ENCODE measurements at regions not wholly inside any gene's neighbourhood (a gene's known extent, or its start where the extent isn't known, plus 50 kb on each side); places are given as distances from the start of the nearest gene placed in this dataset.
"Not testable (repeated sequence)": the region's sequence is repeated elsewhere in the genome, so short reads cannot be mapped to it uniquely, and the experiment has no call there.

DNA sequence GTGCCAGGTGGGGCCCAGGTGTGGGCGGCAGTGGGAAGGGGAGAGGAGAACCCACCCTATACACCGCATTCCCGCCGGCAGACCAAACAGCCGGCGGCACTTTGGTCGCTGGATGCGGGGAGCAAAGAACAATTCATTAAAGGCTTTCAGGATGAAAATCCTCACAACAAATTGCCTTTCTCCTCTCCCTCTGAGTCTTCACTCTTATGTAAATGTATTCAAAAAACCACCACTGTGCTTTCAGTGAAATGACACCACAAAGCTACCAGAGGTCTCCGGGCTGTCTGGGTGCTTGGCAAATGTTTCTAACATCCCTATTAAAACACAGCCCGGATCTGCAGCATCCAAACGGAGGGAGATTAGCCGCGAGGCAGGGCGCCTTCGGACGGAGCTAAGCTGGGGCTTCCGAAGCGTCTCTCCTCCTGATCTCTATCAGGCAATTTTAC lies 171.8 kb upstream of the TBL1X start:
- no peak overlapping the region for H3K4me3 Mint-ChIP-seq (ENCODE audit: low read depth, unreplicated experiment)
- CTCF ChIA-PET, result no interaction called here
- no peaks in the 10 kb centered on the region for H3K27me3 Mint-ChIP-seq (ENCODE audit: unreplicated experiment)
- H3K27ac Mint-ChIP-seq (ENCODE audit: unreplicated experiment), result no peak overlapping the region
- TF ChIP-seq, protein P1, sequence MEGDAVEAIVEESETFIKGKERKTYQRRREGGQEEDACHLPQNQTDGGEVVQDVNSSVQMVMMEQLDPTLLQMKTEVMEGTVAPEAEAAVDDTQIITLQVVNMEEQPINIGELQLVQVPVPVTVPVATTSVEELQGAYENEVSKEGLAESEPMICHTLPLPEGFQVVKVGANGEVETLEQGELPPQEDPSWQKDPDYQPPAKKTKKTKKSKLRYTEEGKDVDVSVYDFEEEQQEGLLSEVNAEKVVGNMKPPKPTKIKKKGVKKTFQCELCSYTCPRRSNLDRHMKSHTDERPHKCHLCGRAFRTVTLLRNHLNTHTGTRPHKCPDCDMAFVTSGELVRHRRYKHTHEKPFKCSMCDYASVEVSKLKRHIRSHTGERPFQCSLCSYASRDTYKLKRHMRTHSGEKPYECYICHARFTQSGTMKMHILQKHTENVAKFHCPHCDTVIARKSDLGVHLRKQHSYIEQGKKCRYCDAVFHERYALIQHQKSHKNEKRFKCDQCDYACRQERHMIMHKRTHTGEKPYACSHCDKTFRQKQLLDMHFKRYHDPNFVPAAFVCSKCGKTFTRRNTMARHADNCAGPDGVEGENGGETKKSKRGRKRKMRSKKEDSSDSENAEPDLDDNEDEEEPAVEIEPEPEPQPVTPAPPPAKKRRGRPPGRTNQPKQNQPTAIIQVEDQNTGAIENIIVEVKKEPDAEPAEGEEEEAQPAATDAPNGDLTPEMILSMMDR (IDR thresholded peaks at IDR 0.05; ENCODE audit: unreplicated experiment), result no peak
- intact Hi-C loops (cut with micrococcal nuclease; ENCODE audit: unreplicated experiment), result no loop called here
- H3K4me1 Mint-ChIP-seq (ENCODE audit: low read depth, unreplicated experiment), result no peaks in the 10 kb centered on the region
- no peak for DNase-seq
- no peaks in the 10 kb centered on the region for H3K9me3 Mint-ChIP-seq (ENCODE audit: low read depth, unreplicated experiment)
- BruUV-seq (replicated peaks), result no TSS peak
- H3K36me3 Mint-ChIP-seq (ENCODE audit: insufficient read depth, unreplicated experiment), result no peaks in the 10 kb centered on the region

- Mint-ChIP-seq H3K9me3 (ENCODE audit: low read depth, unreplicated experiment) (no peaks in the 10 kb centered on the region), H3K27me3 (ENCODE audit: unreplicated experiment) (no peaks in the 10 kb centered on the region), H3K36me3 (ENCODE audit: insufficient read depth, unreplicated experiment) (no peaks in the 10 kb centered on the region), H3K4me1 (ENCODE audit: low read depth, unreplicated experiment) (no peaks in the 10 kb centered on the region), H3K27ac (ENCODE audit: unreplicated experiment) (no peak overlapping the region), H3K4me3 (ENCODE audit: low read depth, unreplicated experiment) (no peak overlapping the region)
- BruUV-seq (replicated peaks), result no TSS peak
- intact Hi-C loops (cut with micrococcal nuclease; ENCODE audit: unreplicated experiment), result no loop called here
- TF ChIP-seq, protein P1 (IDR thresholded peaks at IDR 0.05; ENCODE audit: unreplicated experiment), result no peak
- no peak for DNase-seq
- CTCF ChIA-PET, result no interaction called here
These were observed 171.0 kb upstream of the TBL1X start for GRCh38 chrX:9293903-9294302.

GRCh38 chrX:9295551-9295950 lies 169.3 kb upstream of the TBL1X start:
- TF ChIP-seq, protein P1 (IDR thresholded peaks at IDR 0.05; ENCODE audit: unreplicated experiment), result no peak
- no peaks in the 10 kb centered on the region for H3K4me1 Mint-ChIP-seq (ENCODE audit: low read depth, unreplicated experiment)
- H3K4me3 Mint-ChIP-seq (ENCODE audit: low read depth, unreplicated experiment), result no peak overlapping the region
- intact Hi-C loops (cut with micrococcal nuclease; ENCODE audit: unreplicated experiment), result no loop called here
- BruUV-seq (replicated peaks), result no TSS peak
- no peaks in the 10 kb centered on the region for H3K9me3 Mint-ChIP-seq (ENCODE audit: low read depth, unreplicated experiment)
- H3K36me3 Mint-ChIP-seq (ENCODE audit: insufficient read depth, unreplicated experiment), result no peaks in the 10 kb centered on the region
- CTCF ChIA-PET, result no interaction called here
- no peak overlapping the region for H3K27ac Mint-ChIP-seq (ENCODE audit: unreplicated experiment)
- no peak for DNase-seq
- no peaks in the 10 kb centered on the region for H3K27me3 Mint-ChIP-seq (ENCODE audit: unreplicated experiment)

DNA sequence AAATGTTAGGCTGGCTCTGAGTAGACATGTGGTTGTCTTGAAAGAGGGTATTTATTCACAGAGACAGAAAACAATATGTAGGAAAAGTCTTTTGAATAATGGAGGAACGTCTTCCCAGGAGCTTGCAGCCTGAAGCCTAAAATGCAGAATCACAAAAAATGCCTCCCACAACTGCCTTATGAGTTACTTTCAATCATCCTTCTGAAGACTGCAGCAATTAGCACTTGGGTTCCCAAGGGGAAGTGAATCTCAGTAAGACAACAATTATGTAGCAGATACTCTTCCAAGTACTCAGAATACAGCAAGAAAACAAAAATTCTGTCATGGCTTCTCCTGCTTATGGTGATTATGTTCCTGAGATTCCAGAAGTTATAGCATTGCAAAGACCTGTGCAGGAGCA lies 166.6 kb upstream of the TBL1X start:
- BruUV-seq (replicated peaks), result no TSS peak
- no peak for DNase-seq
- Mint-ChIP-seq H3K4me3 (ENCODE audit: low read depth, unreplicated experiment) (no peak overlapping the region), H3K36me3 (ENCODE audit: insufficient read depth, unreplicated experiment) (no peaks in the 10 kb centered on the region), H3K27me3 (ENCODE audit: unreplicated experiment) (no peaks in the 10 kb centered on the region), H3K9me3 (ENCODE audit: low read depth, unreplicated experiment) (no peaks in the 10 kb centered on the region), H3K27ac (ENCODE audit: unreplicated experiment) (no peak overlapping the region), H3K4me1 (ENCODE audit: low read depth, unreplicated experiment) (no peaks in the 10 kb centered on the region)
- intact Hi-C loops (cut with micrococcal nuclease; ENCODE audit: unreplicated experiment), result no loop called here
- TF ChIP-seq, protein P1 (IDR thresholded peaks at IDR 0.05; ENCODE audit: unreplicated experiment), result no peak
- CTCF ChIA-PET, result no interaction called here

DNA sequence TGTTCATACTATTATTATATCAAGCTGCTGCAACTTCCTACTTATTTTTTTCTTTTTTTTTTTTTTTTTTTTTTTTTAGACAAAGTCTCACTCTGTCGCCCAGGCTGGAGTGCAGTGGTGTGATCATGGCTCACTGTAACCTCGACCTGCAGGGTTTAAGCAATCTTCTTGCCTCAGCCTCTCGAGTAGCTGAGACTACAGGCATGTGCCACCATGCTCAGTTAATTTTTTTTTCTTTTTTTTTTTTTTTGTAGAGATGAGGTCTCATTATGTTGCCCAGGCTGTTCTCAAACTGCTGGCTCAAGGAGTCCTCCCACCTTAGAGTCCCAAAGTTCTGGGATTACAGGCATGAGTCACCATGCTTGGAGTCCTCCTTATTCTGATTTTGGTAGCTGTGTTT lies 165.2 kb upstream of the TBL1X start:
- H3K36me3 Mint-ChIP-seq (ENCODE audit: insufficient read depth, unreplicated experiment); H3K4me1 Mint-ChIP-seq (ENCODE audit: low read depth, unreplicated experiment); H3K27ac Mint-ChIP-seq (ENCODE audit: unreplicated experiment); H3K4me3 Mint-ChIP-seq (ENCODE audit: low read depth, unreplicated experiment); H3K27me3 Mint-ChIP-seq (ENCODE audit: unreplicated experiment); BruUV-seq (replicated peaks); H3K9me3 Mint-ChIP-seq (ENCODE audit: low read depth, unreplicated experiment); intact Hi-C loops (cut with micrococcal nuclease; ENCODE audit: unreplicated experiment); DNase-seq: not testable (repeated sequence)
- CTCF ChIA-PET, result interaction anchor here (0.7 kb wide), 1 partner anchor 33 kb away, joined by 3 read pairs; no protein-coding TSS in a partner anchor
